Glutamatergic neuron (in vitro differentiated cells): ENCODE measurements at regions not wholly inside any gene's neighbourhood (a gene's known extent, or its start where the extent isn't known, plus 50 kb on each side); places are given as distances from the start of the nearest gene placed in this dataset.

Experiments used
- DNase-seq: peaks from one replicate; pipeline ENCODE4 v3.0.0; 2022
- H3K27ac Mint-ChIP-seq: one replicate; pipeline ENCODE4 v1.8.0; 2020; ENCODE audit warnings: mild to moderate bottlenecking, mixed read lengths, inconsistent platforms; ENCODE audit not compliant: unreplicated experiment
- H3K27me3 Mint-ChIP-seq: one replicate; pipeline ENCODE4 v1.8.0; 2020; ENCODE audit warnings: mild to moderate bottlenecking, moderate library complexity, mixed read lengths, inconsistent platforms; ENCODE audit not compliant: unreplicated experiment
- H3K36me3 Mint-ChIP-seq: one replicate; pipeline ENCODE4 v1.8.0; 2020; ENCODE audit warnings: mild to moderate bottlenecking, mixed read lengths, inconsistent platforms; ENCODE audit not compliant: unreplicated experiment
- H3K4me1 Mint-ChIP-seq: one replicate; pipeline ENCODE4 v1.8.0; 2020; ENCODE audit warnings: mild to moderate bottlenecking, low read depth, mixed read lengths, inconsistent platforms; ENCODE audit not compliant: unreplicated experiment
- H3K4me3 Mint-ChIP-seq: one replicate; pipeline ENCODE4 v1.8.0; 2020; ENCODE audit warnings: mild to moderate bottlenecking, mixed read lengths, inconsistent platforms; ENCODE audit not compliant: unreplicated experiment
- H3K9me3 Mint-ChIP-seq: one replicate; pipeline ENCODE4 v1.8.0; 2020; ENCODE audit warnings: mild to moderate bottlenecking, moderate library complexity, mixed read lengths, inconsistent platforms; ENCODE audit not compliant: unreplicated experiment
- CTCF ChIP-seq: fragments of 200-600 bp; sonication (generic); IDR thresholded peaks from one replicate; pipeline ENCODE4 v1.5.0; 2021; ENCODE audit not compliant: partially characterized antibody, unreplicated experiment

GRCh38 chr10:81309041-81309552, 565.9 kb upstream of the NRG3 start:
- Mint-ChIP-seq H3K36me3 (no peaks in the 10 kb centered on the region), H3K27me3 (no peaks in the 10 kb centered on the region), H3K4me1 (no peaks in the 10 kb centered on the region), H3K9me3 (no peaks in the 10 kb centered on the region), H3K4me3 (no peak overlapping the region), H3K27ac (no peak overlapping the region)
- TF ChIP-seq CTCF: no peak
- no peak for DNase-seq

GRCh38 chr10:81314471-81314870, 560.5 kb upstream of the NRG3 start:
- H3K4me3 Mint-ChIP-seq: no peak overlapping the region
- H3K4me1 Mint-ChIP-seq: no peaks in the 10 kb centered on the region
- no peaks in the 10 kb centered on the region for H3K27me3 Mint-ChIP-seq
- no peak overlapping the region for H3K27ac Mint-ChIP-seq
- no peak for DNase-seq
- H3K36me3 Mint-ChIP-seq: no peaks in the 10 kb centered on the region
- no peak for TF ChIP-seq CTCF
- H3K9me3 Mint-ChIP-seq: no peaks in the 10 kb centered on the region

- no peak for DNase-seq
- TF ChIP-seq CTCF: no peak
Observed at GRCh38 chr10:81315026-81315425, 560.0 kb upstream of the NRG3 start.

GRCh38 chr10:81348003-81348402, 527.0 kb upstream of the NRG3 start:
- Mint-ChIP-seq H3K9me3 (no peaks in the 10 kb centered on the region), H3K4me3 (no peak overlapping the region), H3K36me3 (no peaks in the 10 kb centered on the region), H3K27me3 (no peaks in the 10 kb centered on the region), H3K27ac (no peak overlapping the region), H3K4me1 (no peaks in the 10 kb centered on the region)
- no peak for TF ChIP-seq CTCF
- DNase-seq: no peak

More at GRCh38 chr10:81315026-81315425, 560.0 kb upstream of the NRG3 start:
- no peaks in the 10 kb centered on the region for H3K4me1 Mint-ChIP-seq
- H3K4me3 Mint-ChIP-seq: no peak overlapping the region
- H3K27me3 Mint-ChIP-seq: no peaks in the 10 kb centered on the region
- H3K36me3 Mint-ChIP-seq: no peaks in the 10 kb centered on the region
- H3K27ac Mint-ChIP-seq: no peak overlapping the region
- no peaks in the 10 kb centered on the region for H3K9me3 Mint-ChIP-seq

GRCh38 chr10:81367132-81367531, 507.9 kb upstream of the NRG3 start:
- DNase-seq: no peak
- Mint-ChIP-seq H3K9me3 (no peaks in the 10 kb centered on the region), H3K4me1 (no peaks in the 10 kb centered on the region), H3K27me3 (no peaks in the 10 kb centered on the region), H3K4me3 (no peak overlapping the region), H3K36me3 (no peaks in the 10 kb centered on the region), H3K27ac (no peak overlapping the region)
- no peak for TF ChIP-seq CTCF
